GM12878 (cell line): ENCODE measurements at regions not wholly inside any gene's neighbourhood (a gene's known extent, or its start where the extent isn't known, plus 50 kb on each side); places are given as distances from the start of the nearest gene placed in this dataset.

Experiments used
- ATAC-seq: fragments of 200-7000 bp; cut with Tn5 transposase; 3 replicates; pipeline ENCODE4 v1.9.1; 2020; ENCODE audit warnings: mild to moderate bottlenecking, moderate library complexity
- BruUV-seq: library from RNA; stranded (reverse); fragments of 400-500 nt; replicated peaks from 2 replicates; lab custom pipeline; 2021; lab: Mats Ljungman, UMichigan
- CTCF ChIA-PET: fragments of 300-600 bp; sonication (Branson Sonifier 250); formaldehyde crosslinking; extraction: SDS; loops from one replicate; lab custom pipeline; 2021; ENCODE audit warnings: inconsistent platforms; lab: Yijun Ruan, JAX
- POLR2A ChIA-PET: fragments of 350-600 bp; formaldehyde crosslinking; extraction: SDS; loops from one replicate; lab custom pipeline; 2021; ENCODE audit warnings: inconsistent platforms; lab: Charles Lee
- RAD21 ChIA-PET: fragments of 300-600 bp; sonication (Branson Sonifier 250); formaldehyde crosslinking; loops from one replicate; lab custom pipeline; 2023; ENCODE audit warnings: antibody characterized with exemption; ENCODE audit not compliant: unreplicated experiment; lab: Charles Lee
- SMC1A ChIA-PET: fragments of 300-600 bp; sonication (Branson Sonifier 250); formaldehyde crosslinking; loops from one replicate; lab custom pipeline; 2023; ENCODE audit not compliant: unreplicated experiment, uncharacterized antibody; lab: Charles Lee
- DNase-seq: peaks from one replicate; pipeline ENCODE4 v3.0.0-alpha.2; 2011; ENCODE audit warnings: low read depth, low spot score
- FAIRE-seq: peaks from 3 replicates; lab custom pipeline; 2011; peaks lifted over from hg19 to GRCh38; lab: Jason Lieb, UNC
- H2AFZ ChIP-seq: 2 replicates; pipeline ENCODE4 v1.6.0; 2011; ENCODE audit warnings: low read depth, low read length, control low read depth; ENCODE audit not compliant: control insufficient read depth
- H3K27ac ChIP-seq: 2 replicates; pipeline ENCODE4 v1.5.1; 2011; ENCODE audit warnings: control low read depth; ENCODE audit not compliant: control insufficient read depth, insufficient read depth
- H3K27me3 ChIP-seq, 2 experiments: replicated peaks in 1 of 2; 2 replicates each; pipeline versions ENCODE4 v1.6.0 to v1.6.1; 2011; ENCODE audit warnings: low read length in 1 of 2; ENCODE audit not compliant: control insufficient read depth in 2 of 2, insufficient read depth in 2 of 2
- H3K36me3 ChIP-seq, 2 experiments: 2 replicates each; pipeline ENCODE4 v1.5.1; 2011; ENCODE audit warnings: low read length in 1 of 2; ENCODE audit not compliant: control insufficient read depth in 2 of 2, insufficient read depth in 2 of 2
- H3K4me1 ChIP-seq: 2 replicates; pipeline ENCODE4 v1.6.1; 2011; ENCODE audit warnings: mild to moderate bottlenecking, low read length, moderate library complexity, mixed read lengths; ENCODE audit not compliant: control insufficient read depth, insufficient read depth
- H3K4me2 ChIP-seq: 2 replicates; pipeline ENCODE4 v1.6.0; 2011; ENCODE audit warnings: control low read depth; ENCODE audit not compliant: control insufficient read depth, insufficient read depth
- H3K4me3 ChIP-seq: fragments of 200-600 bp; sonication (generic); 2 replicates; pipeline ENCODE4 v1.5.1; 2016
- H3K79me2 ChIP-seq: 2 replicates; pipeline ENCODE4 v1.6.0; 2011; ENCODE audit warnings: low read length; ENCODE audit not compliant: control insufficient read depth, insufficient read depth
- H3K9ac ChIP-seq: 2 replicates; pipeline ENCODE4 v1.8.0; 2011; ENCODE audit warnings: low read length, control low read depth, mixed read lengths; ENCODE audit not compliant: control insufficient read depth, insufficient read depth
- H3K9me3 ChIP-seq: replicated peaks from 3 replicates; pipeline ENCODE4 v1.5.1; 2011; ENCODE audit warnings: mild to moderate bottlenecking, low read length; ENCODE audit not compliant: control insufficient read depth, insufficient read depth
- H4K20me1 ChIP-seq: 2 replicates; pipeline ENCODE4 v1.6.0; 2011; ENCODE audit not compliant: control insufficient read depth, insufficient read depth
- ASH2L ChIP-seq: fragments of 300-600, 200-600 bp; sonication (generic); IDR thresholded peaks from 2 replicates; pipeline ENCODE4 v1.6.1; 2017; ENCODE audit warnings: low read depth, mild to moderate bottlenecking, borderline replicate concordance
- BACH1 ChIP-seq: fragments of 450-650 bp; IDR thresholded peaks from 2 replicates; pipeline ENCODE4 v1.6.1; 2017; ENCODE audit warnings: mild to moderate bottlenecking, borderline replicate concordance
- BCL11A ChIP-seq: IDR thresholded peaks from 2 replicates; pipeline ENCODE4 v1.6.1; 2011; ENCODE audit warnings: low read depth, low read length
- CEBPZ ChIP-seq: fragments of 150-350 bp; IDR thresholded peaks from 2 replicates; pipeline ENCODE4 v1.6.1; 2016; ENCODE audit warnings: low read depth, low read length
- CREM ChIP-seq: IDR thresholded peaks from 2 replicates; pipeline ENCODE4 v1.6.1; 2014; ENCODE audit warnings: antibody characterized with exemption, low read depth
- DPF2 ChIP-seq: fragments of 450-650 bp; IDR thresholded peaks from 2 replicates; pipeline ENCODE4 v1.6.1; 2017; ENCODE audit warnings: mild to moderate bottlenecking
- EED ChIP-seq: sonication (generic); IDR thresholded peaks from 2 replicates; pipeline ENCODE4 v1.6.1; 2016; ENCODE audit warnings: antibody characterized with exemption, low read depth
- GATAD2B ChIP-seq: fragments of 450-650 bp; conservative IDR thresholded peaks from 2 replicates; pipeline ENCODE4 v1.6.1; 2017; ENCODE audit warnings: low read depth, mild to moderate bottlenecking, moderate library complexity
- HCFC1 ChIP-seq: fragments of 150-350 bp; IDR thresholded peaks from 2 replicates; pipeline ENCODE4 v1.6.1; 2014; ENCODE audit warnings: low read length
- IKZF2 ChIP-seq, 2 experiments: fragments of 450-650 bp; IDR thresholded peaks; 2 replicates each; pipeline ENCODE4 v1.6.1; 2017; ENCODE audit warnings: mild to moderate bottlenecking in 2 of 2, moderate library complexity in 2 of 2
- JUNB ChIP-seq: IDR thresholded peaks from 2 replicates; pipeline ENCODE4 v1.6.1; 2016; ENCODE audit warnings: antibody characterized with exemption, mild to moderate bottlenecking
- KAT2A ChIP-seq: conservative IDR thresholded peaks from 2 replicates; pipeline ENCODE4 v1.6.1; 2011; ENCODE audit warnings: low read depth, low read length; ENCODE audit not compliant: control insufficient read depth
- POLR2A ChIP-seq: IDR thresholded peaks from 2 replicates; pipeline ENCODE4 v1.6.1; 2011; ENCODE audit warnings: low read depth, mild to moderate bottlenecking, low read length
- POU2F2 ChIP-seq: IDR thresholded peaks from 3 replicates; pipeline ENCODE4 v1.6.1; 2011; ENCODE audit warnings: low read depth, mild to moderate bottlenecking, low read length, borderline replicate concordance
- RB1 ChIP-seq: fragments of 450-650 bp; formaldehyde crosslinking; IDR thresholded peaks from 2 replicates; pipeline ENCODE4 v1.6.1; 2017; ENCODE audit warnings: mild to moderate bottlenecking, borderline replicate concordance
- RBBP5 ChIP-seq: fragments of 200-600 bp; sonication (generic); conservative IDR thresholded peaks from 2 replicates; pipeline ENCODE4 v1.6.1; 2016
- SUZ12 ChIP-seq: fragments of 200-600 bp; sonication (generic); IDR thresholded peaks from one replicate; pipeline ENCODE4 v1.6.1; 2018; ENCODE audit warnings: antibody characterized with exemption, mild to moderate bottlenecking; ENCODE audit not compliant: unreplicated experiment
- YY1 ChIP-seq: IDR thresholded peaks from 2 replicates; pipeline ENCODE4 v1.6.1; 2011; ENCODE audit warnings: low read depth, mild to moderate bottlenecking, low read length
- ZBTB40 ChIP-seq: fragments of 450-650 bp; IDR thresholded peaks from 2 replicates; pipeline ENCODE4 v1.6.1; 2016; ENCODE audit warnings: mild to moderate bottlenecking, moderate library complexity, borderline replicate concordance
- ZNF384 ChIP-seq: IDR thresholded peaks from 2 replicates; pipeline ENCODE4 v1.6.1; 2012; ENCODE audit warnings: low read depth, mild to moderate bottlenecking, low read length, improper control_type of control experiment, borderline replicate concordance
- ZZZ3 ChIP-seq: IDR thresholded peaks from 2 replicates; pipeline ENCODE4 v1.6.1; 2011; ENCODE audit warnings: low read depth; ENCODE audit not compliant: control insufficient read depth, insufficient read length
- WGBS: methylation state at CpG from one replicate; pipeline ENCODE4 v1.1.6; 2016; ENCODE audit warnings: low lambda C conversion rate; ENCODE audit not compliant: insufficient replicate concordance, insufficient coverage; ENCODE audit errors: missing lambda C conversion rate; 5-methylcytosine and 5-hydroxymethylcytosine counted together
- in situ Hi-C: fragments of 300-500 bp; cut with MboI; formaldehyde crosslinking; loops from 9 replicates; pipeline ENCODE4 v1.14.3; 2018; ENCODE audit warnings: mixed read lengths
- intact Hi-C: fragments of 100-400 bp; cut with micrococcal nuclease; formaldehyde crosslinking; loops from one replicate; pipeline ENCODE4 v1.14.2; 2022; ENCODE audit not compliant: unreplicated experiment

- TF ChIP-seq CEBPZ (no peak), RB1 (no peak), RBBP5 (no peak), IKZF2 (IDR thresholded peaks at IDR 0.05) (no peak), POU2F2 (no peak), ASH2L (no peak), POLR2A (no peak), JUNB (no peak), HCFC1 (no peak)
These were observed 370.9 kb downstream of the NNT start (continued) for GRCh38 chr5:43973908-43974307.

- H4K20me1 ChIP-seq: no peaks in the 10 kb centered on the region
- ChIA-PET CTCF (no interaction called here), SMC1A (no interaction called here)
- FAIRE-seq (no peak), ATAC-seq (no peak)
- WGBS: 22% methylated on average over 2 of the region's 2 CpGs
- BruUV-seq: no TSS peak
- no peaks in the 10 kb centered on the region for H3K36me3 ChIP-seq
- H3K9ac ChIP-seq: no peak overlapping the region
- H3K79me2 ChIP-seq: no peaks in the 10 kb centered on the region
- TF ChIP-seq EED (no peak), KAT2A (no peak), DPF2 (no peak), CREM (no peak), YY1 (no peak), SUZ12 (no peak), GATAD2B (no peak), BCL11A (no peak), BACH1 (no peak), ZZZ3 (no peak), ZNF384 (no peak), ZBTB40 (no peak)
- TF ChIP-seq, all 136 proteins: peak for 0
- in situ Hi-C loops (no loop called here), intact Hi-C loops (no loop called here)
- Histone ChIP-seq H3K4me3 (no peak overlapping the region), H3K4me1 (no peaks in the 10 kb centered on the region), H3K27me3 (no peaks in the 10 kb centered on the region), H3K27ac (no peak overlapping the region), H3K9me3 (no peaks in the 10 kb centered on the region), H3K4me2 (no peak overlapping the region), H2AFZ (no peak overlapping the region)
- ChIA-PET RAD21 (no interaction called here), POLR2A (no interaction called here)
- DNase-seq: no peak
These were observed 370.3 kb downstream of the NNT start for GRCh38 chr5:43973318-43973717.
